ENCODE measurements at regions not wholly inside any gene's neighbourhood (a gene's known extent, or its start where the extent isn't known, plus 50 kb on each side); places are given as distances from the start of the nearest gene placed in this dataset.

GRCh38 chr10:36720895-36721294 lies 404.5 kb upstream of the ANKRD30A start:
- DNase-seq (ENCODE audit: low read depth, low spot score) (peak; percentile 6), FAIRE-seq (no peak)
- Histone ChIP-seq H3K79me2 (ENCODE audit: control insufficient read depth, insufficient read depth, low read length) (no peaks in the 10 kb centered on the region), H3K9ac (replicated peaks; ENCODE audit: extremely low read depth, insufficient read depth, low read length) (no peak overlapping the region), H3K4me3 (replicated peaks in 1 of 3; ENCODE audit: insufficient read depth in 1 of 3, low read depth in 1 of 3, low read length in 3 of 3) (no peak overlapping the region), H3K9me1 (replicated peaks; ENCODE audit: control insufficient read depth, extremely low read depth, insufficient read depth, low read length) (no peaks in the 10 kb centered on the region), H3K27ac (ENCODE audit: insufficient read depth, low read depth, low read length) (no peak overlapping the region), H3K4me2 (ENCODE audit: insufficient read depth, low read length) (no peak overlapping the region), H4K20me1 (replicated peaks; ENCODE audit: control insufficient read depth, extremely low read depth, insufficient read depth, low read length) (no peaks in the 10 kb centered on the region), H2AFZ (ENCODE audit: low read depth, low read length) (no peak overlapping the region), H3K27me3 (ENCODE audit: control insufficient read depth in 2 of 2, insufficient read depth in 2 of 2, low read length in 2 of 2) (peaks cover 0 to 3% of the 10 kb centered on the region in 2 experiments), H3K9me3 (replicated peaks; ENCODE audit: control insufficient read depth, insufficient read depth, low read length) (no peaks in the 10 kb centered on the region), H3K4me1 (ENCODE audit: control insufficient read depth, extremely low read depth, insufficient read depth, low read length) (no peaks in the 10 kb centered on the region), H3K36me3 (ENCODE audit: control insufficient read depth in 2 of 2, extremely low read depth in 1 of 2, insufficient read depth in 2 of 2, low read length in 2 of 2) (no peaks in the 10 kb centered on the region)
- intact Hi-C loops (cut with micrococcal nuclease) (no loop called here), dilution Hi-C loops (cut with MboI; ENCODE audit: extremely low pct_ligation_motif_present, low sequenced_read_pairs) (no loop called here)
- TF ChIP-seq POLR2A (IDR thresholded peaks at IDR 0.05; ENCODE audit: low read depth, low read length), result no peak
- TF ChIP-seq GATA2 (IDR thresholded peaks at IDR 0.05; ENCODE audit: insufficient read depth, insufficient read length, low read depth, low read length), result no peak
- no peak for TF ChIP-seq MYC (IDR thresholded peaks at IDR 0.05; ENCODE audit: low read depth, low read length)
- TF ChIP-seq CTCF (IDR thresholded peaks at IDR 0.05; ENCODE audit: extremely low read depth in 1 of 2, insufficient read depth in 1 of 2, low read depth in 1 of 2, low read length in 2 of 2), result no peak
- TF ChIP-seq FOS (IDR thresholded peaks at IDR 0.05; ENCODE audit: borderline replicate concordance, insufficient read depth, low read length), result no peak
- no peak for TF ChIP-seq JUN (IDR thresholded peaks at IDR 0.05; ENCODE audit: borderline replicate concordance, insufficient read depth, insufficient read length, low read depth)
- TF ChIP-seq MAX (IDR thresholded peaks at IDR 0.05; ENCODE audit: insufficient read depth, insufficient read length), result no peak
- no peak for TF ChIP-seq POLR2AphosphoS5 (IDR thresholded peaks at IDR 0.05; ENCODE audit: insufficient read depth, low read depth, low read length)
- TF ChIP-seq EZH2 (IDR thresholded peaks at IDR 0.05; ENCODE audit: borderline replicate concordance, low read depth, low read length, severe bottlenecking), result no peak
- BruUV-seq (replicated peaks), result no TSS peak
- ChIA-PET CTCF (no interaction called here), POLR2A (no interaction called here)

All from endothelial cell of umbilical vein (primary cell).